ENCODE measurements at regions not wholly inside any gene's neighbourhood (a gene's known extent, or its start where the extent isn't known, plus 50 kb on each side); places are given as distances from the start of the nearest gene placed in this dataset.
A peak's percentile ranks its signal among the peaks of the same experiment; 100 is the strongest.
"Not testable (repeated sequence)": the region's sequence is repeated elsewhere in the genome, so short reads cannot be mapped to it uniquely, and the experiment has no call there.

- TF ChIP-seq, protein P1, sequence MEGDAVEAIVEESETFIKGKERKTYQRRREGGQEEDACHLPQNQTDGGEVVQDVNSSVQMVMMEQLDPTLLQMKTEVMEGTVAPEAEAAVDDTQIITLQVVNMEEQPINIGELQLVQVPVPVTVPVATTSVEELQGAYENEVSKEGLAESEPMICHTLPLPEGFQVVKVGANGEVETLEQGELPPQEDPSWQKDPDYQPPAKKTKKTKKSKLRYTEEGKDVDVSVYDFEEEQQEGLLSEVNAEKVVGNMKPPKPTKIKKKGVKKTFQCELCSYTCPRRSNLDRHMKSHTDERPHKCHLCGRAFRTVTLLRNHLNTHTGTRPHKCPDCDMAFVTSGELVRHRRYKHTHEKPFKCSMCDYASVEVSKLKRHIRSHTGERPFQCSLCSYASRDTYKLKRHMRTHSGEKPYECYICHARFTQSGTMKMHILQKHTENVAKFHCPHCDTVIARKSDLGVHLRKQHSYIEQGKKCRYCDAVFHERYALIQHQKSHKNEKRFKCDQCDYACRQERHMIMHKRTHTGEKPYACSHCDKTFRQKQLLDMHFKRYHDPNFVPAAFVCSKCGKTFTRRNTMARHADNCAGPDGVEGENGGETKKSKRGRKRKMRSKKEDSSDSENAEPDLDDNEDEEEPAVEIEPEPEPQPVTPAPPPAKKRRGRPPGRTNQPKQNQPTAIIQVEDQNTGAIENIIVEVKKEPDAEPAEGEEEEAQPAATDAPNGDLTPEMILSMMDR (conservative IDR thresholded peaks at IDR 0.05; ENCODE audit: low read depth in 2 of 2), result no peak
- no peak for TF ChIP-seq EZH2 (IDR thresholded peaks at IDR 0.05; ENCODE audit: low read depth, unreplicated experiment)
- Mint-ChIP-seq H3K36me3 (ENCODE audit: low read depth) (peaks cover 6% of the 10 kb centered on the region; the same call in 2 of the 3 replicates), H3K9me3 (peaks cover 6% of the 10 kb centered on the region; the same call in 2 of the 3 replicates), H3K27me3 (ENCODE audit: insufficient read depth, low read depth, poor library complexity) (peaks cover 1% of the 10 kb centered on the region), H3K4me3 (no peak overlapping the region), H3K27ac (no peak overlapping the region), H3K4me1 (no peaks in the 10 kb centered on the region)
- Histone ChIP-seq H3K36me3 (ENCODE audit: insufficient read depth) (no peaks in the 10 kb centered on the region), H3K27me3 (ENCODE audit: insufficient read depth) (no peaks in the 10 kb centered on the region), H2AFZ (0 out of 2 replicates have a peak overlapping the region, but pooled peaks have one; percentile 63), H3K4me1 (ENCODE audit: insufficient read depth) (no peaks in the 10 kb centered on the region), H3K4me2 (no peak overlapping the region), H3K9me2 (ENCODE audit: insufficient read depth) (0 out of 2 replicates have a peak, but pooled peaks cover 5% of the 10 kb centered on the region), H4K20me1 (replicated peaks; ENCODE audit: insufficient read depth) (no peaks in the 10 kb centered on the region), H3F3A (replicated peaks; ENCODE audit: low read depth) (no peaks in the 10 kb centered on the region), H3K79me2 (replicated peaks; ENCODE audit: insufficient read depth) (no peaks in the 10 kb centered on the region), H3K4me3 (no peak overlapping the region), H3K27ac (ENCODE audit: low read depth) (no peak overlapping the region)
- no peak for DNase-seq (ENCODE audit: low spot score)
- ATAC-seq, result no peak
Observed at GRCh38 chr2:208609166-208609804, 202.7 kb downstream of the PTH2R start.

- H3K9me2 ChIP-seq (ENCODE audit: insufficient read depth); H3K27me3 Mint-ChIP-seq (ENCODE audit: insufficient read depth, low read depth, poor library complexity); H3K27me3 ChIP-seq (ENCODE audit: insufficient read depth); H3K4me1 ChIP-seq (ENCODE audit: insufficient read depth); H2AFZ ChIP-seq; H3K4me2 ChIP-seq; H4K20me1 ChIP-seq (replicated peaks; ENCODE audit: insufficient read depth); H3K27ac ChIP-seq (ENCODE audit: low read depth); ATAC-seq; H3K79me2 ChIP-seq (replicated peaks; ENCODE audit: insufficient read depth); H3F3A ChIP-seq (replicated peaks; ENCODE audit: low read depth); H3K9me3 Mint-ChIP-seq; H3K27ac Mint-ChIP-seq; H3K4me1 Mint-ChIP-seq; H3K36me3 ChIP-seq (ENCODE audit: insufficient read depth); H3K36me3 Mint-ChIP-seq (ENCODE audit: low read depth); DNase-seq (ENCODE audit: low spot score); H3K4me3 ChIP-seq; H3K4me3 Mint-ChIP-seq: not testable (repeated sequence)
Observed at GRCh38 chr2:208615675-208616074, 209.1 kb downstream of the PTH2R start.

DNA sequence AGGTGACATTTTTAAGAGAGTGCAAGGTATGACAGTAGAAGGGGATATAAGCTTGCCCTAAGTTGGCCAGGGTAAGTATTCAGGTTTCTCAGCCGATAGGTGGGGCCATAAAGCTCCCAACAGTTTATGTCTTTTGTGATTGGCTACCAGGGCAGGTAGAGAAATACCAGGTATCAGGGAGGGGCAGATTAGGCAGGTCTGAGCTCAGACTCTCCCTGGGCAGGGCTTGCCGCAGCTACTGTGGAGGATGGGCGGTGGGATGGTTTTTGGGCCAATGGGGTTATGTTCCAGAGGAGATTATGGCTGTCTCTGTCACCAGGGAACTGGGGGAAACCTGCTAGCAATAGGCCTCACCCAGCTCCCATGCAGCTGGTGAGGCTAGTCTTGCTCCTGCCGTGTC is 211.6 kb downstream of the PTH2R start:
- no peak overlapping the region for H3K27ac ChIP-seq (ENCODE audit: low read depth)
- H3K4me1 ChIP-seq (ENCODE audit: insufficient read depth), result no peaks in the 10 kb centered on the region
- Mint-ChIP-seq H3K4me3 (no peak overlapping the region), H3K4me1 (no peaks in the 10 kb centered on the region), H3K27ac (no peak overlapping the region), H3K27me3 (ENCODE audit: insufficient read depth, low read depth, poor library complexity) (peaks cover under 1% of the 10 kb centered on the region), H3K36me3 (ENCODE audit: low read depth) (no peaks in the 10 kb centered on the region), H3K9me3 (no peaks in the 10 kb centered on the region; the same call in 2 of the 3 replicates)
- no peaks in the 10 kb centered on the region for H3K9me2 ChIP-seq (ENCODE audit: insufficient read depth)
- no peaks in the 10 kb centered on the region for H4K20me1 ChIP-seq (replicated peaks; ENCODE audit: insufficient read depth)
- no peaks in the 10 kb centered on the region for H3K79me2 ChIP-seq (replicated peaks; ENCODE audit: insufficient read depth)
- DNase-seq (ENCODE audit: low spot score), result peak; percentile 45
- H2AFZ ChIP-seq, result 0 out of 2 replicates have a peak overlapping the region, but pooled peaks have one; percentile 14
- H3K4me3 ChIP-seq, result no peak overlapping the region
- no peaks in the 10 kb centered on the region for H3K27me3 ChIP-seq (ENCODE audit: insufficient read depth)
- H3K36me3 ChIP-seq (ENCODE audit: insufficient read depth), result no peaks in the 10 kb centered on the region
- no peaks in the 10 kb centered on the region for H3F3A ChIP-seq (replicated peaks; ENCODE audit: low read depth)
- peak; percentile 70 for ATAC-seq
- no peak overlapping the region for H3K4me2 ChIP-seq
- TF ChIP-seq CREB1 (CRISPR knock-in tag; IDR thresholded peaks at IDR 0.05; ENCODE audit: low read depth) (no peak), ETS1 (IDR thresholded peaks at IDR 0.05) (no peak), STAT1 (IDR thresholded peaks at IDR 0.05; ENCODE audit: unreplicated experiment) (no peak)
- TF ChIP-seq, protein P1 (conservative IDR thresholded peaks at IDR 0.05; ENCODE audit: low read depth in 2 of 2), result peak in 1 of 2 experiments; percentile 28; a peak in 2 of 4 replicates
